ENCODE measurements at regions not wholly inside any gene's neighbourhood (a gene's known extent, or its start where the extent isn't known, plus 50 kb on each side); places are given as distances from the start of the nearest gene placed in this dataset.
"Not testable (repeated sequence)": the region's sequence is repeated elsewhere in the genome, so short reads cannot be mapped to it uniquely, and the experiment has no call there.

DNA sequence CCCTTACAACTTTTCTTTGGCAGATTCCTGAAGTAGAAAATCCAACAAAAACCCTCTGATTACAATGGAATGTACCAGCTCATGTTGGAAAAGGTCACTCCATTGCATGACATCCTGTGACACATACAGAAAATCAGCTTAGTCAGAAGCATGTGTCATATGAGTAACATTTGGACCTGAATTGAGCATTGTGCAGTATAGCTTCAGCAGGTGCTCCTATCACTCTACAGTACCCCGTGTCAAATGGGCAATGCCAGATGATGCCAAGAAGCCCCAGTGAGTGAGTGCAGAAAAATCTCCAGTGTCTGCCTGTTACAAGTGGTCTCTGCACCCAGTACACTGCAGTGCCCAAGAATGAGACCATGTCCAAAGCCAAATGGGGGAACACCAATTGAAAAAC is 129.7 kb upstream of the RUNX1 start:
- DNase-seq (ENCODE audit: low read depth in 2 of 2) = no peak

DNA sequence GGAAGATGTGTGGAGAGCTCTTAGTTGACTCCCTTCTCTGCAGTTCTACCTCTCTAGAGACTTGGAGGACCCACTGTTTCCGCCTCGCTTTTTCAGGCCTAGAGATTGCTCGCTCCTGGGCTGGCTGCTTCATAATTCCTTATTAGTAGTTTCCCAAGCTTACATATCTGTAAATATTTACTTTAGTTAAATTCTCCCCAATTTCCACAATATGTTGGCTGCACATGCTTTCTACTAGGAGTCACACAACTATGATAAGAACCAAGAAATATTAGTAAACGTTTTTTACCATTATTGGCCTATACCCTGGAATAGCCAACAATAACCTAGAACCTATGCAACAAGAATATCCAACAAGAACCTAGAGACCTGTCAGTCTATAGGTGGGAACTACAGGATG is 129.0 kb upstream of the RUNX1 start:
- DNase-seq (ENCODE audit: low read depth in 2 of 2) = no peak

DNA sequence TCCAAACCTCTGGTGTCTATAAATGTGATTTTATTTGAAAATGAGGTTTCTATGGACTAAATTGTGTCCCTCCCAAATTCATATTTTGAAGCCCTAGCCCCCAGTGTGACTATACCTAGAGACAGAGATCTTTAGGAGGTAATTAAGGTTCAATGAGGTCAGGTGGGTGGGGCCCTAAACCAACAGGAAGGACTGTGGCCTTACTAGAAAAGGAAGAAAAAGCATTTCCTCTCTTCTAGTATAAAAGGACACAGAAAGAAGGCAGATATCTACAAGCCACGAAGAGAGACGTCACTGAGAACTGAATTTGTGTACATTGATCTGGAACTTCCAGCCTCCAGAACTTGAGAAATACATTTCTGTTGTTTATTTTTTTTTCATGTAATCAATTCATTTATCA is 123.1 kb upstream of the RUNX1 start:
- no peak for DNase-seq (ENCODE audit: low read depth in 2 of 2)

DNA sequence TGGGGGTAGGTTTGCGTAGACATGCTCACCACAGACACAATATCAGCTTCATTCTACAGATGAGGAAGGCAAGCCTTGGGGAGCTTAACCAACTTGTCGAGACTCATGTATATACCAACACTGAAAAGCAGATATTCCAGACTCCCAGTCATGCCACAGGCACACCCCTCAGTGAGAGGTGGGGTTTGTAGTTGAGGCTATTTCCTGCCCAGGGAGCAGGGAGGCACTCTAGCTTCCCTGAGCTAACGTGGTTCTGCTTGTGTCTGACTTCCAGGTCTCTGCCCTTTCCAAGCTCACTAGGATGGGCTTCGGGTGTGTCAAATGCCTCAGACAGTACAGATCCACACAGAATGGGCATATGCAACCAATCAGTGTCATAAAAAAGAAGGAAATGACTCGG is 122.3 kb upstream of the RUNX1 start:
- DNase-seq (ENCODE audit: low read depth in 2 of 2) = no peak

DNA sequence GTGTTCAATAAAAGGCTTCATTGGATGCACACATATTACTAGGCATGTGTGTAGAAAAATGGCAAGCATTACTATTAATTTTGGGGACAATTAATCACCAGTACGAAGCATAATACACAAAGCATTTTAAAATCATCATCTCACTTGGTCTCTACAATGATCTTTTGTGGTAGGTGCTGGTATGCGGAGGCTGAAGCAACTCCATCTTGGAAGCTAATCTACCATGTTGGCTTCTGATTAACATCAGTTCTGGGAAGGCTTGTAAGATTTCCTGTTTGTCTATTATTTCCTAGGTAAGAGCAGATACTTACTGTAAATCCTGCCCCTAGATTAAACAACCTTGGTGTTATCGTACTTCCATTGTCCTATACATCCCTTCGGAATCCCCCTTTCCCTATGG is 121.7 kb upstream of the RUNX1 start:
- no peak for DNase-seq (ENCODE audit: low read depth in 2 of 2)

DNA sequence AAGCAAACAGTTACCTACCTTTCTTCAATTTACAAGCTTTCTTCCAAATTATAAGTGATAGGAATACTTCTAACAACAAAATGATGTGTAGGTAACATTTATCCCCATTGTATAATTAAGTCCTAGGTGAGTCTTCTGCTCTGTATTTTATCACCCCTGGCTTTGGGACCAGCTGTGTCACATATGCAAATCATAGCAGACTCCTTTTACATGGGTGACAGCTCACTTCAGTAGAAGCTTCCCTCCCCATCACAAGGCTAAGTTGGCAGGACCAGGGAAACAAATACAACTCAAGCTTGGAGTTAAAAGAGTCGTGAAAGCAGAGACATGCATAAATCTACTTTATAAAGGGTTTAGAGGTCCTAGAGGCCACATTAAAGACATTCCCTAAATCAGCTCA is 121.1 kb upstream of the RUNX1 start:
- DNase-seq (ENCODE audit: low read depth in 2 of 2) = no peak

DNA sequence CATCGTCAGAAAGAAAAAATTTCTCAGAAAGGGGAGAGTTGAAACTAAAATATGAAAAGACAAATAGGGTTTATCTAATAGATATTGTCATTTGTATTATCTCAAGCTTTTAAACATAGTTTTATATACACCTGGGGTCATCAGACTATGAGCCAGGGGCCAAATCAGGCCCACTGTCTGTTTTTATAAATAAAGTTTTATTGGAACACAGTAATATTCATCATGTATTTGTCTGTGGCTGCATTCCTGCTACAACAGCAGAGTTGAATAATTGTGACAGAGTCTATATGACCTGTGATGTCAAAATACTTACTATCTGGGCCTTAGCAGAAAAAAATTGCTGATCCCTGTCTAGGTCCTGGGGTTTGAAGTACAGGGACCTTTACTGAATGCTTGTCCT is 120.5 kb upstream of the RUNX1 start:
- DNase-seq (ENCODE audit: low read depth in 2 of 2) = no peak

DNA sequence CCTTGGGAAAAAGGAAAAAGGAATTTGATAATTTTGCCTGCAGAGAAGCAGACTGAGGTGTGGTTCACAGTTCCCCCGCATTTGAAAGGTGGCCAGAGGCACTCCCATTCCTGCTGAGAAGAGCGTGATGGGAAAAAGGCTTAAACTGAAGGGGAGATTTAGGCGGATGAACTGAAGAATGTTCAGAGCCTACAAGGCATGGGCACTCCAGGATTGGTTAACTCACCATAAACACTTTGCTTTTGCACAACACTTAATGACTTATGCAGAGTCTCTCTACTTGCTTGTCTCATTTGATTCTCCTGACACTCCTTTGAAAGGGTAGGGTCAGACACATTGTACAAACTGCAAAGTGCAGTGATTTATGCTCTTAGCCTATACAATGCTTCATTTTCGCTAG is 119.6 kb upstream of the RUNX1 start:
- no peak for DNase-seq (ENCODE audit: low read depth in 2 of 2)

DNA sequence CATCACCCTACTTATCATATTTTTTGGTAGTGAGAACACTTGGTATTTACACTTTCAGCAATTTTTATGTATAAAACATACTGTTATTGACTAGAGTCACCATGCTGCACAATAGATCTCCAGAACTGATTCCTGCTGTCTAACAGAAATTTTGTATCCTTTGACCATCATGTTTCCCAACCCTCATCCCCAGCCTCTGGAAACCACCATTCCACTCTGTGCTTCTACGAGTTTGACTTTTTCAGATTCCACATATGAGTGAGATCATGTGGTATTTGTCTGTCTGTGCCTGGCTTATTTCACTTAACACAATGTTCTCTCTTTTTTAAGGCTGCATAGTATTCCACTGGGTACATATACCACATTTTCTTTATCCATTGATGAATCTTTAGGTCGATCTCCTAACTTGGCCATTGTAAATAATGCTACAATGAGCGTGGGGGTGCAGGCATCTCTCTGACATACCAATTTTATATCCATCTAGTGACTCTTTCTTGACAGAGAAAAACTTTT is 115.9 kb upstream of the RUNX1 start:
- DNase-seq (ENCODE audit: low read depth in 2 of 2) = no peak

DNA sequence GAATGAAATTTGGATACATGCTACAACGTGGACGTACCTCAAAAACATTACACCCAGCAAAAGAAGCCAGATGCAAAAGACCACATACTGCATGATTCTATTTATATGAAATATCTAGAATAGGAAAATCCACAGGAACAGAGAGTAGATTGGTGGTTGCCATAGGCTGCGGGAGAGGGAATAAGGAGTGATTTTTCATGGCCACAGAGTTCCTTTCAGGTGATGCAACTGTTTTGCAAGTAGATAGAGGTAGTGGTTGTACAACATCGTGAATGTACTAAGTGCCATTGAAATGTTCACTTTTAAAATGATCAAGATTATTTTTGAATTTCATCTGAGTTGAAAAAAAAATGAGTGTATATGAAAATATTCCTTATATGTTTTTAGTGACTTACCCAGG is 115.3 kb upstream of the RUNX1 start:
- DNase-seq (ENCODE audit: low read depth in 2 of 2) = no peak

DNA sequence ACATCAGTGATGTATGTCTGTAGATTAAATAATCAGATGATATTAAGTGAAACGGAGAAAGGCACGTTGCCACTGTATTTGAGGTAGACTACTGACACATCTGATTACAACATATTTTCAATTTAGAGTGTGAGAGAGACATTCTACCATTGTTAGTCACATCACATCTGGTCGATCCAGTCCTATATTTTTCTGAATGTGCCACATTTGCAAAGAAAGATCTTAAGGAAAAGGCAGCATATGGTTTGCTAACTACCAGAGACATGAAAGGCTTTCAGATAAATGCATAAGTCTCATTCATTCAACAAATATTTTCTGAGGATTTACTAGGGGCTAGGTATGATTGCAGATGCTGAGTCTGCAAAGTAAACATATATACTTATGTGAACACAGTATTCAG is 114.3 kb upstream of the RUNX1 start:
- no peak for DNase-seq (ENCODE audit: low read depth in 2 of 2)

DNA sequence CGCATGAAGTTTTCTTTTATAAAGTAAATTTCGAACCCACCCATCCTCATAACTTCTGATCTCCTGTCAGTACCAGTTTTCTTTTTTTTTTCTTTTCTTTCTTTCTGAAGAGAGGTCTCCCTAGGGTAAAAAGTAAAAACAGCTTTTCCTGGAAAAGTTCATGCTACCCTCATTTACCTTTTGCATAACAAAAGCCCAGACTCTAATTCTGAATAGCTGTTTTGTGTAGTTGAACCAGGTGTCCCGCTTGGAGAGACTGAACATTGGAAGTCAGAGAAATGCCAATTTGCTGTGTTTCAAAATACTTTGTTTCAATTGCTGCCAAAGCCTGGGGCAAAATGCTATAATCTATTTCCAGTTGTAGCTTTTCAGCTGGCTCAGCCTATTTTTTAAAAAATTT is 113.7 kb upstream of the RUNX1 start:
- DNase-seq (ENCODE audit: low read depth in 2 of 2) = no peak

DNA sequence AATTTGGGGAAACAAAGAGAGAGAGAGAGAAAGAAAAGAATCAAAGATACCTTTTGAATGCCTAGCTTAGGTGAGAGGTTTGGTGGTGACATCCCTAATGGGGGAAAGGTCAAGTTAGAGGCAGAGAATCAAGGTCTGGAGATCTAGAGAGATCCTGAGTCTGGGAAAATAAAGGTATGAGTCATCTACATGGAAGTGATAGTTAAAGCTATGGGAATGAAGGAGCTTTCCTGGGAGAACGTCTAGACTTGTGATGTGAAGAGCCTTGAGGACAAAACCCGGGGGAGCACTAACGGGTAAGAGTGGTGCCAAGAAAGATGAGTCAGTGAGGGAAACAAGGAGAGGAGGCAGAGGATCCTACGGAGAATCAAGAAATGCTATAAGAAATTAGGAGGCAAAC is 110.8 kb upstream of the RUNX1 start:
- no peak for DNase-seq (ENCODE audit: low read depth in 2 of 2)

DNA sequence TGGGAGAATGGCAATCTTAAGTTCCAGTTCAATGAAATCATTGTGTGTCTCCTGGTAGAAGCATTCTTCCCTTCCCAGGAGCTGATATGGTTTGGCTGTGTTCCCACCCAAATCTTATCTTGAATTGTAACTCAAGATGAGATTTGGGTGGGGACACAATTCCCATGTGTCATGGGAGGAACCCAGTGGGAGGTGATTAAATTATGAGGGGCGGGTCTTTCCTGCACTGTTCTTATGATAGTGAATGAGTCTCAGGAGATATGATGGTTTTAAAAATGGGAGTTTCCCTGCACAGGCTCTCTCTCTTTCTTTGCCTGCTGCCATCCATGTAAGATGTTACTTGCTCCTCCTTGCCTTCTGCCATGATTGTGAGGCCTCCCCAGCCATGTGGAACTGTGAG is 108.3 kb upstream of the RUNX1 start:
- not testable (repeated sequence) for DNase-seq (ENCODE audit: low read depth in 2 of 2)

DNA sequence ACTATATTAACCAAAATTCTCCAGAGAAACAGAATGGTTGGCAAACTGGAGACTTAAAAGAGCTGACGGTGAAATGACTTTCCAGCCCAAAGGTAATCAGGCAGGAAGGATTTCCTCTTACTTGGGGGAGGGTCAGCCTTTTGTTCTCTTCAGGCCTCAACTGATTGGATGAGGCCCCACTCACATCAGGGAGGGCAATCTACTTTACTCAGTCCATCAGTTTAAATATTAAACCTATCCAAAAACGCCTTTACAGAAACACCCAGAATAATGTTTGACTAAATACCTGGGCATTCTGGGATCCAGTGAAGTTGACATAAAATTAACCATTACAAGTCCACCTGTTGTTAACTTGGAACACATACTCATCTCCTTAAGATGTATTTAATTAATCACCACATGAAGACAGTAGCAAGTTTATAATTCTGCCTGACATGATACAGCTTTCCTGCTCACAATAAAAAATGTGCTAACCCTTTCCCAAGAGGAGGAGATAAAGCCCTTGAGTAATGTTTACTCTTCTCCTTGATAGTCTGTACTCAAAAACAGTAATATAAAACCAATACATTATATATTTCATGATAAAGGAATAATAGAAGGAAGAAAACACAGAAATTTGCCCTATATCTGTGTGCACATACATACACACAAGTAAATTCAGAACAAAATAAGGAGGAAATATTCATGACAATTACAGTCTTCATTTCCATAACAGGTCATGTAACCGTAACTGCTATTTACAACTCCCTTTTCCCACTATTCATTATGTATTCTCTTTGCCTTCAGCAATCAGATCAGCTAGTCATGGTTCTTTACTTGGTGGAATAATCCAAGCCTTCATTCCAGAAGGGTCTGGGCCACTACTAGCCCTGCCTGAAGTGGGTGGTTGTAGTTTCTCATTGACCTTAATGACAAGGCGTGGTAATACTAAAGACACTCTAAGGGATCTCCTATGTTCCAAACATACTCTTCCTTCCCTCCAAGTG is 107.5 kb upstream of the RUNX1 start:
- DNase-seq (ENCODE audit: low read depth in 2 of 2) = no peak

DNA sequence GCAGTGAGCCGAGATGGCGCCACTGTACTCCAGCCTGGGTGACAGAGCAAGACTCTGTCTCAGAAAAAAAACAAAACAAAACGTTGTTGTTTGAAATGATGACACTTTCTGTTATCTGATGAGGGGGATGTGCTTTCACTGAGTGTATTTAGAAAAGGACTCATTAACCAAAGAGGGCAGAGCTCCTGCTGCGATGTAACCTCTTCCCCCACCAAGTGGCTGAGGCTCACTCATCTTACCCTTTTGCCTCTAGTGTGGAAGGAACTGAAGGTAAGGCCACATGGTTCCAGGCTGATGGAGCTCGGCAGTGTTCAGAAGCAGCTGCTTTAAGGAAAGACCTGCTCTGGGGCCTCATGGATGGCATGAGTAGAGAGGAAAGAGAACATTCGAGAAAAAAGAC is 105.7 kb upstream of the RUNX1 start:
- no peak for DNase-seq (ENCODE audit: low read depth in 2 of 2)

DNA sequence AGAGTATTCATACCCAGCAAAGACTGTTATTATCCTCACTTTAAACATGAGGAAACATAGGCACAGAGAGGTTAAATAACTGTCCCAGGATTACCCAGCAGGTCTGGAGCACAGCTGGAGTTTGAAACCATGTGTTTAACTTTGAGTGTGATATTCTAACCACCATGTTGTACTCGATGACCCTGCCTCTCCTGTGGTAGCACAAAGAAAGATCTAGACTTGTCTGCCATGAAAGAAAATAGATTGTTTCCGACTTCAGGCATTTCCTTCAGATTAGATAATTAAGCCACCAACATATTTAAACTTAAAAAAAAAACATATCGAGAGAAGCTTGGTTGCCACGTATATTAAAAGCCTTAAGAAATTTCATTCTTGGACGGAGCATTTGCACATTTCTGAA is 104.6 kb upstream of the RUNX1 start:
- DNase-seq (ENCODE audit: low read depth in 2 of 2) = no peak

DNA sequence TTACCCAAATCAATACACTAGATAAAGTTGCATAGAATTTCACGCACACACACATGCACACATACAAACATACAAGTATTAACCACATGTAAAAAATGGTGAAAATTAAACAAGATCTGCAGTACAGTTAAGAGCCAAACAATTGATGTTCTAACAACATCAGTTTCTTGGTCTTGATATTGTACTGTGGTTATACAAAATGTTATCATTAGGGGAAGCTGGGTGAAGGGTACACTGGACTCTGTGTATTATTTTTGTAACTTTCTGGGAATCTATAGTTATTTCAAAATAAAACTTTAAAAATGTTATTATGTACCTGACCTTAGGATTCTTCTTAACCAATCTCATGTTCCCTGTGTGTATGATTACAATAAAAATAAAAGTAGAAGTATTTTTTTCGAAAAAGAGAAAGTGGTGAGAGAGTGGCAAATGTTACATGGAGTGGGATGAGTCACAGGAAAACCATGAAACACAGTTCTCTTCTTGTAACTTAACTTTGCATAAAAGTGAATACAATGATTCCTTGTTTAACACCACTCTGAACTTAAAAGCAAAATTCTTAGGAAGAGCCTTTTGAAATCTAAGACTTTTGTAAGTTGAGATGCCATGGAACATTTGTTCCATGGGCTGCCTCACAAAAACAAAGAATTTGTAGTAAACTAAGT is 101.6 kb upstream of the RUNX1 start:
- DNase-seq (ENCODE audit: low read depth in 2 of 2) = no peak

DNA sequence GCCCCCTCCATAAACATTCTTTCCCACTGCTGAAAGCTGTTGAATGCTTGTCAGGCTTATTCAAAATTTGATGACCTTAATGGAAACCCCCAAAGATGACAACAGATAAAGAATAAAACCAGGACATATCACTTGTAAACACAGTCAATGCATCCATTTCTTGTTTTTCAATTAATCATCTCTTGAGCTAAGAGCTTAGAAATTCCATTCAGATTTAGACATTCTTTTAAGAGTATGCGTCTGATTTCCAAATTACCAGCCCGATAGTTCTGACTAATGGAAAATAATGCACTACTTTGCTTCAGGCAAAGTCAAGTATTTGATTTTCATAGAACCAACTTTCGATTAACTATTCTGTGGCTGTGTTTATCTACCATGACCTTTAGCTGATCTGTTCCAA is 100.6 kb upstream of the RUNX1 start:
- no peak for DNase-seq (ENCODE audit: low read depth in 2 of 2)

DNA sequence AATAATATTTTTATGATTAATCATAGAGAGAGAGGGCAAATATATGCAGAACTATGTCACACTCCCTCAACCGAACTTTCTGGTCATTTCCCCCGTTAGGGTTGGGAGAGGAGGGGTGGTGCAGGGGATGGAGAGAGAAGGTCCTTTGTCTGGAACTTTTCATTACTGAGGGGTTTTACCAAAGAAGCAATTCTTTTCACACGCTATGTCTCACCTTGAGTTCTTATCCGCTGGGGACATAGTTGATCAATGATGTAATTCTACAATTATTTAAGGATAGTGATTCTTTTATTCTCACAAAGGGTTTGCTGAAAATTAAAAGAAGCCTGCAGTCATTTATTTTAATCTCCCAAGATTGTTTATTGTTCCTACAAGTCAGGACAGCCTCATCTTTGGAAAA is 98.3 kb upstream of the RUNX1 start:
- DNase-seq (ENCODE audit: low read depth in 2 of 2) = no peak

DNA sequence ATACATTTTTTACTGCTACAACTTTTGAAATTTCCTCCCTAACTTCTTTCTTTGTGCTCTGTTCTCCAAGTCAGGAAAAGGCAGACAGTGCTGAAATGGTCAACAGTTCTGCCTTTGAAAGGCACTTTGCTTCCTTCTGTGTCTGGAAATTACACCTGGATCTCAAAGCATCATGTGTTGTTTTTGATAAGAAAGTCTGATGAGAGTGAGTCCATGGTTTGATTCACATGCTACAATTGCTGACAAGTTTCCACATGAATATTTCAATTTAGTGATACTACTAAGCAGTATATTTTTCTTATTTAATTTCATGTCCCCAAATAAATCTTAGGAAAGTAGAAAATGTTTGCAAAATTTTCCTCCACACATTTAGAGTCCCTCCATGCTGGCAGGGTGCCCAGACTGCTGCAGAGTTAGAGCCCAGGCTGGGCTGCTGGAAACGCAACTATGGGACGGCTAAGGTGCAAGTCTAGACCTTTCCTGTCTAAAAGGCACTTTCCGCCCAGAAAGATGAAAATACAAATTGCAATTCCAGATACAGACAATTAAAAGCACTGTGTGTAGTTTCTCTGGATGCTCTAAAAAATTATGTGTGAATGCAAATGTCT is 96.6 kb upstream of the RUNX1 start:
- no peak for DNase-seq (ENCODE audit: low read depth in 2 of 2)

DNA sequence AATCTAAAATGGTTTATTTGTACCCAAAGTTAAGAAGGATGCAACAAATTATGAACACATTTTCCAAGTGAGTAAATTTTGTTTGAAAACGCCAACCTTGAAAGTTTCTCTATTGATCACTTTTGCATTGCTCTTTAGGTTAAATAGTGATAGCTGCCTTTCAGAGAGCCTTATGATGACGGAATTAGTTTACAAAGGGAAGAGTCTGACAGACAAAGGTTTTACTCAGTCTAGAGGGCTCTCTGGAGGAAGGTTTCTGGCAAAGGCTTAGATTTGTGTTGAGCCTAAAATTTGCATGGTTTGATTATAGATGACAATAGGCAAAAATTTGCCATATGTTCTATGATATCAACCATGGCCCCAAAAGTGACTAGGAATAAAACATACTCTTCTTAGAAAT is 95.9 kb upstream of the RUNX1 start:
- no peak for DNase-seq (ENCODE audit: low read depth in 2 of 2)
